ENCODE measurements at regions not wholly inside any gene's neighbourhood (a gene's known extent, or its start where the extent isn't known, plus 50 kb on each side); places are given as distances from the start of the nearest gene placed in this dataset.

- DNase-seq = no peak
These were observed 114.1 kb upstream of the SESN3 start for GRCh38 chr11:95344932-95345642.

- no peak for DNase-seq
These were observed 110.2 kb upstream of the SESN3 start for GRCh38 chr11:95341221-95341620.

- no peak for DNase-seq
These were observed 108.3 kb upstream of the SESN3 start for GRCh38 chr11:95339086-95339901.

- peak; percentile 58 for DNase-seq
These were observed 107.5 kb upstream of the SESN3 start for GRCh38 chr11:95338430-95338991.

- DNase-seq = no peak
These were observed 107.0 kb upstream of the SESN3 start for GRCh38 chr11:95337972-95338429.

GRCh38 chr11:95337175-95337957 is 106.4 kb upstream of the SESN3 start:
- DNase-seq = no peak

GRCh38 chr11:95335989-95336388 is 105.0 kb upstream of the SESN3 start:
- no peak for DNase-seq

- DNase-seq = no peak
These were observed 100.2 kb upstream of the SESN3 start for GRCh38 chr11:95331161-95331560.

- DNase-seq = no peak
These were observed 99.3 kb upstream of the SESN3 start for GRCh38 chr11:95330302-95330701.

GRCh38 chr11:95327273-95327948 is 96.4 kb upstream of the SESN3 start:
- no peak for DNase-seq

- no peak for DNase-seq
These were observed 94.8 kb upstream of the SESN3 start for GRCh38 chr11:95325777-95326258.

- no peak for DNase-seq
These were observed 93.8 kb upstream of the SESN3 start for GRCh38 chr11:95324826-95325225.

- no peak for DNase-seq
These were observed 91.5 kb upstream of the SESN3 start for GRCh38 chr11:95322539-95322938.

GRCh38 chr11:95318498-95318897 is 87.5 kb upstream of the SESN3 start:
- DNase-seq = no peak

- DNase-seq = no peak
These were observed 77.6 kb upstream of the SESN3 start for GRCh38 chr11:95308512-95309035.

- no peak for DNase-seq
These were observed 76.3 kb upstream of the SESN3 start for GRCh38 chr11:95307286-95307685.

GRCh38 chr11:95306801-95307200 is 75.8 kb upstream of the SESN3 start:
- no peak for DNase-seq

- no peak for DNase-seq
These were observed 75.1 kb upstream of the SESN3 start for GRCh38 chr11:95306123-95306522.

GRCh38 chr11:95305705-95306104 is 74.7 kb upstream of the SESN3 start:
- no peak for DNase-seq

- no peak for DNase-seq
These were observed 73.8 kb upstream of the SESN3 start for GRCh38 chr11:95304777-95305176.

- DNase-seq = no peak
These were observed 71.2 kb upstream of the SESN3 start for GRCh38 chr11:95302211-95302610.

GRCh38 chr11:95301474-95301873 is 70.5 kb upstream of the SESN3 start:
- no peak for DNase-seq
